ENCODE measurements at regions not wholly inside any gene's neighbourhood (a gene's known extent, or its start where the extent isn't known, plus 50 kb on each side); places are given as distances from the start of the nearest gene placed in this dataset.

DNA sequence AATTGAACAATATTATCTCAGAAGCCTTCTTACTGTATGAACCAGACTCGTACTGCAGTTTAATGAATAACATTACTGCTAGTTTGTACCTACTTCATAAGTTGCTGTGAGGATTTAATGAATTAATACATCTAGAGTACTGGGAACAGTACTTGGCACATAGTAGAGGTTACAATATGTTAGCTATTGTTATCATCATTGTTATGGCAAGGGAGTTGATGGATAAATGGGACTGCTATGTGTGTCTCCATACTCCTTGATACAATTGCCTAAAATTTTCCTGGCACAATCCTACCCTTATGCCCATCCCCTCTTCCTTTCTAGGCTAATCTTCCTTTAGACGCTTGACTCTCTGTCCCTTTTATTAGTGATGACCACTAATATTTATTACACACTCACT, 473.6 kb downstream of the MCTP2 start:
- Histone ChIP-seq H3K18ac (ENCODE audit: low read length) (no peak overlapping the region), H3K23ac (ENCODE audit: low read length) (no peak overlapping the region), H4K8ac (ENCODE audit: low read depth, low read length) (no peak overlapping the region), H3K79me2 (ENCODE audit: control insufficient read depth, insufficient read depth, low read length) (no peaks in the 10 kb centered on the region), H3K79me1 (ENCODE audit: low read length) (no peaks in the 10 kb centered on the region), H3K4ac (ENCODE audit: low read depth, low read length) (no peak overlapping the region), H3K4me3 (ENCODE audit: low read length) (no peak overlapping the region), H3K4me2 (ENCODE audit: low read length) (no peak overlapping the region), H3K4me1 (ENCODE audit: control insufficient read depth, low read depth, low read length) (no peaks in the 10 kb centered on the region), H2BK5ac (ENCODE audit: low read length) (no peak overlapping the region), H3K56ac (ENCODE audit: low read length) (no peak overlapping the region), H3K27me3 (ENCODE audit: insufficient read depth, low read length, poor library complexity) (no peaks in the 10 kb centered on the region), H2BK120ac (ENCODE audit: low read depth, low read length) (no peak overlapping the region), H3K27ac (ENCODE audit: low read depth, low read length) (no peak overlapping the region), H2BK15ac (replicated peaks; ENCODE audit: low read depth) (no peak overlapping the region), H3K9ac (ENCODE audit: low read length) (no peak overlapping the region), H4K5ac (ENCODE audit: low read length) (no peak overlapping the region), H3K36me3 (ENCODE audit: control insufficient read depth, insufficient read depth, low read length) (no peaks in the 10 kb centered on the region), H2AK5ac (ENCODE audit: low read length) (no peak overlapping the region)
- no peak for DNase-seq
- WGBS (ENCODE audit: extremely low coverage, insufficient coverage, low lambda C conversion rate): no CpG with 5 or more reads among the region's 2 CpGs

DNA sequence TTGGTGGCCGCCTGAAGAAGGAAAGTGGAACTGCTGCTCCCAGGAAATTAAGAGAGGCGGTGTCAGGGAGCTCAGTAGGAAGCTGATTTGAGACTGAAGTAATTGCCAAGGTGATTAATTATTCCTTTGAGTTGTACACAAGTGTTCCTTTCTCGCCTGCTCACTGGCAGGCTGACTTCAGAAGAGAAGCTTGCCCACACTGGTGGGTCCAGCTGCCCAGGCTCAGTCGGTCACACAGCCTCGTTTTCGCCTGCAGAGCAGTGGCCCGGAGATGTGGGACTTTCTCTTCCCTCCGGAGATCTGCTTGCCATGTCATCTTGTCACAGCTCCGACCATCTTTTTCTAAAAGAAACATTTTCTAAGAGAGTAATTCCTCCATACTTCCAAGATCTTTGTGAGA, 478.0 kb downstream of the MCTP2 start:
- Histone ChIP-seq H2BK15ac (replicated peaks; ENCODE audit: low read depth) (no peak overlapping the region), H3K27me3 (ENCODE audit: insufficient read depth, low read length, poor library complexity) (no peaks in the 10 kb centered on the region), H4K5ac (ENCODE audit: low read length) (no peak overlapping the region), H3K4me2 (ENCODE audit: low read length) (no peak overlapping the region), H3K4ac (ENCODE audit: low read depth, low read length) (no peak overlapping the region), H4K8ac (ENCODE audit: low read depth, low read length) (no peak overlapping the region), H3K4me3 (ENCODE audit: low read length) (no peak overlapping the region), H3K36me3 (ENCODE audit: control insufficient read depth, insufficient read depth, low read length) (no peaks in the 10 kb centered on the region), H2BK120ac (ENCODE audit: low read depth, low read length) (no peak overlapping the region), H3K9ac (ENCODE audit: low read length) (no peak overlapping the region), H3K56ac (ENCODE audit: low read length) (no peak overlapping the region), H2BK5ac (ENCODE audit: low read length) (no peak overlapping the region), H3K79me2 (ENCODE audit: control insufficient read depth, insufficient read depth, low read length) (no peaks in the 10 kb centered on the region), H3K23ac (ENCODE audit: low read length) (no peak overlapping the region), H2AK5ac (ENCODE audit: low read length) (no peak overlapping the region), H3K79me1 (ENCODE audit: low read length) (no peaks in the 10 kb centered on the region), H3K4me1 (ENCODE audit: control insufficient read depth, low read depth, low read length) (no peaks in the 10 kb centered on the region), H3K18ac (ENCODE audit: low read length) (peak overlapping the region; percentile 45), H3K27ac (ENCODE audit: low read depth, low read length) (no peak overlapping the region)
- no peak for DNase-seq
- no CpG with 5 or more reads among the region's 9 CpGs for WGBS (ENCODE audit: extremely low coverage, insufficient coverage, low lambda C conversion rate)

DNA sequence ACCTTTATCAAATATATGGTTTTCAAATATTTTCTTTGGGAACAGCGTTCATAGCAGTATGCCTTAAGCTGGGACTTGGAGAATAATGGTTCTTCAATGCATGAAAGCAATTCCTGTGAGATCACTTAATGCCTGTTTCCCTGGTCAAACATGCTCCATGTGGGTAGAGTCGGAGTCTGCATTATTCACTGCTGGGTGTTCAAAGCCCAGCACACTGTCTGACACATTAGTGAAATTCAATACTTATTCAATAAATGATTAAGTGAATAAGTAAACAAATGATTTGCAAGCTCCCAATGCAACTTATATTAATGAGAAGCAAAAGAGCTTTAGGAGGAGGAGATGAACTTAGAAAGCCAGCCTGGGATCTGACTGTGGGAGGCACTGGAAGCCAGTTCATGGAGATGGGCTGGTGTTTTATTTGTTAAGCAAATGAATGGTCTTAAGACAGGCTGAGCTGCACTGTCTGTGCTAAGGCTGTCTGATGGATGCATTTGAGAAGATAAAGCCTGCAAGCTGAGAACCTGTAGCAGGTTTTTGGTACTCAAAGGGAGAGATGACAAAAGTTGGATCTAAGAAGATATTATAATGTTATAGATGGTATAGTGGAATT, 490.8 kb downstream of the MCTP2 start:
- H2AK5ac ChIP-seq (ENCODE audit: low read length): no peak overlapping the region
- H2BK120ac ChIP-seq (ENCODE audit: low read depth, low read length): no peak overlapping the region
- H3K79me1 ChIP-seq (ENCODE audit: low read length): no peaks in the 10 kb centered on the region
- H4K5ac ChIP-seq (ENCODE audit: low read length): no peak overlapping the region
- H2BK5ac ChIP-seq (ENCODE audit: low read length): no peak overlapping the region
- H3K27me3 ChIP-seq (ENCODE audit: insufficient read depth, low read length, poor library complexity): no peaks in the 10 kb centered on the region
- H3K4me2 ChIP-seq (ENCODE audit: low read length): no peak overlapping the region
- H3K27ac ChIP-seq (ENCODE audit: low read depth, low read length): no peak overlapping the region
- H3K4me1 ChIP-seq (ENCODE audit: control insufficient read depth, low read depth, low read length): no peaks in the 10 kb centered on the region
- no peak overlapping the region for H3K18ac ChIP-seq (ENCODE audit: low read length)
- no peak for DNase-seq
- H3K79me2 ChIP-seq (ENCODE audit: control insufficient read depth, insufficient read depth, low read length): no peaks in the 10 kb centered on the region
- no CpG with 5 or more reads among the region's 2 CpGs for WGBS (ENCODE audit: extremely low coverage, insufficient coverage, low lambda C conversion rate)
- H3K9ac ChIP-seq (ENCODE audit: low read length): no peak overlapping the region
- H4K8ac ChIP-seq (ENCODE audit: low read depth, low read length): no peak overlapping the region
- H3K4me3 ChIP-seq (ENCODE audit: low read length): no peak overlapping the region
- no peak overlapping the region for H3K23ac ChIP-seq (ENCODE audit: low read length)
- H2BK15ac ChIP-seq (replicated peaks; ENCODE audit: low read depth): no peak overlapping the region
- no peaks in the 10 kb centered on the region for H3K36me3 ChIP-seq (ENCODE audit: control insufficient read depth, insufficient read depth, low read length)
- no peak overlapping the region for H3K56ac ChIP-seq (ENCODE audit: low read length)
- no peak overlapping the region for H3K4ac ChIP-seq (ENCODE audit: low read depth, low read length)

DNA sequence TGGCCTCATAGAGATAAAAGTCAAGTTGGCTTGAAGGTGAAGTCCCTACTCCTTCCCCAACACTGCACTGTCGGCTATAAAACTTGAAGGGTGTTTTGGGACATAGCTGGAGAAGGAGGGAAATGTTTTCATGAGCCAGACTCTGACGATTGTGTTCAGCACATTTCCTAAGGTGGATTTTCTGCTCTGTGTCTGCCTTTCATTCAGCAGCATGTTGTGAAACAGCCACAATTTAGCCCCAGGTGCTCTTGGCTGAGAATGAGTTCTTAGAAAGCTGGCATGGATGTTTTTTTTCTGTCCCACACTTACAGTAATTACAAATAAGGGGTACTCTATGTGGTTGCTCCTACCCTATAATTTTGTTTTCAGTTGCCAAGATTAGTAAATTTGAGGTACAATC, 492.4 kb downstream of the MCTP2 start:
- H3K27ac ChIP-seq (ENCODE audit: low read depth, low read length): no peak overlapping the region
- H3K79me2 ChIP-seq (ENCODE audit: control insufficient read depth, insufficient read depth, low read length): no peaks in the 10 kb centered on the region
- no peak overlapping the region for H2BK120ac ChIP-seq (ENCODE audit: low read depth, low read length)
- no peaks in the 10 kb centered on the region for H3K27me3 ChIP-seq (ENCODE audit: insufficient read depth, low read length, poor library complexity)
- peak overlapping the region; percentile 18 for H3K18ac ChIP-seq (ENCODE audit: low read length)
- H3K4me1 ChIP-seq (ENCODE audit: control insufficient read depth, low read depth, low read length): no peaks in the 10 kb centered on the region
- H3K79me1 ChIP-seq (ENCODE audit: low read length): no peaks in the 10 kb centered on the region
- no peak overlapping the region for H2BK15ac ChIP-seq (replicated peaks; ENCODE audit: low read depth)
- no CpG with 5 or more reads among the region's 2 CpGs for WGBS (ENCODE audit: extremely low coverage, insufficient coverage, low lambda C conversion rate)
- no peak overlapping the region for H3K56ac ChIP-seq (ENCODE audit: low read length)
- H3K4me3 ChIP-seq (ENCODE audit: low read length): no peak overlapping the region
- H2BK5ac ChIP-seq (ENCODE audit: low read length): no peak overlapping the region
- no peaks in the 10 kb centered on the region for H3K36me3 ChIP-seq (ENCODE audit: control insufficient read depth, insufficient read depth, low read length)
- H2AK5ac ChIP-seq (ENCODE audit: low read length): no peak overlapping the region
- H4K8ac ChIP-seq (ENCODE audit: low read depth, low read length): no peak overlapping the region
- H4K5ac ChIP-seq (ENCODE audit: low read length): no peak overlapping the region
- DNase-seq: no peak
- no peak overlapping the region for H3K4me2 ChIP-seq (ENCODE audit: low read length)
- no peak overlapping the region for H3K9ac ChIP-seq (ENCODE audit: low read length)
- no peak overlapping the region for H3K4ac ChIP-seq (ENCODE audit: low read depth, low read length)
- H3K23ac ChIP-seq (ENCODE audit: low read length): no peak overlapping the region

DNA sequence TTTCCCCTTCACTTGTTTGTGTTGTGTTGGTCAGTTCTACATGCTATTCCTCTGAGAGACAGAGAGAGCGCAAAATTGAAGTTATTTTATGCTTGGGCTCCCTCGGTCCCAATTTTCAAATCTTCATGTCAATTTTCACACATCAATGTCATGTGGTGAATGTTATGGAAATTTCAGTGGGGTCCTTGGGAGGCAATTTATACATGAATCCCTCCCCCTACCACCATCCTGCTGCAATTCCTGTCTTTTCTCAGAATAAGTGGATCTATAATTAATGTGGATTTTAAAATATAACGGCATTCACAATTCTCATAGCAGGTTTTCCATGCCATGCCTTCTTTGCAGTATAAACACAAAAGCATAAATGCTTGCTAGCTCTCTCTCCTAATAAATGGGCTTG, 499.9 kb downstream of the MCTP2 start:
- Histone ChIP-seq H3K27ac (ENCODE audit: low read depth, low read length) (no peak overlapping the region), H3K4me1 (ENCODE audit: control insufficient read depth, low read depth, low read length) (no peaks in the 10 kb centered on the region), H3K9ac (ENCODE audit: low read length) (no peak overlapping the region), H2AK5ac (ENCODE audit: low read length) (no peak overlapping the region), H3K4ac (ENCODE audit: low read depth, low read length) (no peak overlapping the region), H2BK120ac (ENCODE audit: low read depth, low read length) (no peak overlapping the region), H2BK15ac (replicated peaks; ENCODE audit: low read depth) (no peak overlapping the region), H3K36me3 (ENCODE audit: control insufficient read depth, insufficient read depth, low read length) (no peaks in the 10 kb centered on the region), H4K5ac (ENCODE audit: low read length) (no peak overlapping the region), H3K23ac (ENCODE audit: low read length) (no peak overlapping the region), H3K27me3 (ENCODE audit: insufficient read depth, low read length, poor library complexity) (no peaks in the 10 kb centered on the region), H3K56ac (ENCODE audit: low read length) (no peak overlapping the region), H3K4me2 (ENCODE audit: low read length) (no peak overlapping the region), H4K8ac (ENCODE audit: low read depth, low read length) (no peak overlapping the region), H2BK5ac (ENCODE audit: low read length) (no peak overlapping the region), H3K4me3 (ENCODE audit: low read length) (no peak overlapping the region), H3K18ac (ENCODE audit: low read length) (no peak overlapping the region), H3K79me1 (ENCODE audit: low read length) (no peaks in the 10 kb centered on the region), H3K79me2 (ENCODE audit: control insufficient read depth, insufficient read depth, low read length) (no peaks in the 10 kb centered on the region)
- no CpG with 5 or more reads among the region's 3 CpGs for WGBS (ENCODE audit: extremely low coverage, insufficient coverage, low lambda C conversion rate)
- DNase-seq: no peak

DNA sequence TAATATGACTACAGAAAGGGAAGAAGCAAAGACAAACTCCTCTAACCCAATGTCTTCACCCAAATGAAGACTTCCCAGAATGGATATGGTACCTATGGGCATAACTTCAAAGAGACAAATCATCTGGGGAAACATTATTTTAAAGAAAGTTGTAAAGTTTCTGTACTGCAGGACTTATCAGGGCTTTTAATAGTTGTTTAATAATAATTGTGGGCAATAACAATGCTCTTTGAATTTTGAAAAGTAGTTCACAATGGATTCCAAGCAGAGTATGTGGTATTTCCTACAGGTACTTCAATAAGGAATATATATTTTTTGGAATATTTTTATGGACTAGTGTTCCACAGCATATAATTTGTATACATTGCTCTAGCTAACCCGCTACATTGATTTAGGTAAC, 503.1 kb downstream of the MCTP2 start:
- H3K27me3 ChIP-seq (ENCODE audit: insufficient read depth, low read length, poor library complexity): no peaks in the 10 kb centered on the region
- H4K8ac ChIP-seq (ENCODE audit: low read depth, low read length): no peak overlapping the region
- H3K18ac ChIP-seq (ENCODE audit: low read length): no peak overlapping the region
- no peak for DNase-seq
- H3K23ac ChIP-seq (ENCODE audit: low read length): no peak overlapping the region
- no peaks in the 10 kb centered on the region for H3K4me1 ChIP-seq (ENCODE audit: control insufficient read depth, low read depth, low read length)
- no peak overlapping the region for H2AK5ac ChIP-seq (ENCODE audit: low read length)
- no peak overlapping the region for H3K4ac ChIP-seq (ENCODE audit: low read depth, low read length)
- no peaks in the 10 kb centered on the region for H3K79me2 ChIP-seq (ENCODE audit: control insufficient read depth, insufficient read depth, low read length)
- H2BK120ac ChIP-seq (ENCODE audit: low read depth, low read length): no peak overlapping the region
- no peak overlapping the region for H3K4me3 ChIP-seq (ENCODE audit: low read length)
- H3K36me3 ChIP-seq (ENCODE audit: control insufficient read depth, insufficient read depth, low read length): no peaks in the 10 kb centered on the region
- H2BK15ac ChIP-seq (replicated peaks; ENCODE audit: low read depth): no peak overlapping the region
- H3K27ac ChIP-seq (ENCODE audit: low read depth, low read length): no peak overlapping the region
- no CpG with 5 or more reads among the region's 1 CpG for WGBS (ENCODE audit: extremely low coverage, insufficient coverage, low lambda C conversion rate)
- no peaks in the 10 kb centered on the region for H3K79me1 ChIP-seq (ENCODE audit: low read length)
- no peak overlapping the region for H3K56ac ChIP-seq (ENCODE audit: low read length)
- H3K4me2 ChIP-seq (ENCODE audit: low read length): no peak overlapping the region
- H4K5ac ChIP-seq (ENCODE audit: low read length): no peak overlapping the region
- no peak overlapping the region for H2BK5ac ChIP-seq (ENCODE audit: low read length)
- no peak overlapping the region for H3K9ac ChIP-seq (ENCODE audit: low read length)
